OCI-LY1 (cell line): ENCODE measurements at regions not wholly inside any gene's neighbourhood (a gene's known extent, or its start where the extent isn't known, plus 50 kb on each side); places are given as distances from the start of the nearest gene placed in this dataset.

Experiments
- H2AFZ ChIP-seq: fragments of 200-600 bp; sonication (generic), shearing (Covaris generic); 2 replicates; pipeline ENCODE4 v1.6.0; 2014; ENCODE audit warnings: antibody characterized with exemption, mild to moderate bottlenecking, low read length
- H3F3A ChIP-seq: fragments of 200-600 bp; sonication (generic), shearing (Covaris generic); 2 replicates; pipeline ENCODE4 v1.6.0; 2014; ENCODE audit warnings: mild to moderate bottlenecking, antibody characterized with exemption, low read length, moderate library complexity; ENCODE audit not compliant: insufficient read depth
- H3K27ac ChIP-seq: fragments of 200-600 bp; sonication (generic); 2 replicates; pipeline ENCODE4 v1.5.1; 2014; ENCODE audit warnings: low read length, mixed run types, mild to moderate bottlenecking, low read depth; ENCODE audit not compliant: poor library complexity, severe bottlenecking
- H3K27me3 ChIP-seq: fragments of 200-600 bp; sonication (generic); 2 replicates; pipeline ENCODE4 v1.6.0; 2014; ENCODE audit warnings: antibody characterized with exemption, mild to moderate bottlenecking, low read length, moderate library complexity; ENCODE audit not compliant: insufficient read depth
- H3K36me3 ChIP-seq: fragments of 200-600 bp; sonication (generic); 2 replicates; pipeline ENCODE4 v1.6.1; 2014; ENCODE audit warnings: mild to moderate bottlenecking, antibody characterized with exemption, low read length, moderate library complexity, mixed read lengths; ENCODE audit not compliant: insufficient read depth
- H3K4me1 ChIP-seq: fragments of 200-600 bp; sonication (generic); 2 replicates; pipeline ENCODE4 v1.5.1; 2014; ENCODE audit warnings: mild to moderate bottlenecking, low read length, moderate library complexity; ENCODE audit not compliant: insufficient read depth, severe bottlenecking
- H3K4me2 ChIP-seq: fragments of 200-600 bp; sonication (generic), shearing (Covaris generic); 2 replicates; pipeline ENCODE4 v1.6.1; 2014; ENCODE audit warnings: low read length
- H3K4me3 ChIP-seq: fragments of 200-600 bp; sonication (generic); 2 replicates; pipeline ENCODE4 v1.5.1; 2014; ENCODE audit warnings: low read length, low read depth, mild to moderate bottlenecking, mixed read lengths; ENCODE audit not compliant: poor library complexity, severe bottlenecking
- H3K79me2 ChIP-seq: fragments of 200-600 bp; shearing (Covaris generic); 2 replicates; pipeline ENCODE4 v1.6.1; 2016; ENCODE audit warnings: mixed run types, low read length, mixed read lengths; ENCODE audit not compliant: insufficient read depth
- H3K9ac ChIP-seq: fragments of 200-600 bp; sonication (generic), shearing (Covaris generic); 2 replicates; pipeline ENCODE4 v1.6.1; 2014; ENCODE audit warnings: mild to moderate bottlenecking, low read length, mixed read lengths
- H3K9me2 ChIP-seq: fragments of 200-600 bp; sonication (generic), shearing (Covaris generic); 2 replicates; pipeline ENCODE4 v1.6.1; 2014; ENCODE audit warnings: low read depth, mild to moderate bottlenecking, low read length, mixed read lengths
- H3K9me3 ChIP-seq: fragments of 200-600 bp; shearing (Covaris generic); 2 replicates; pipeline ENCODE4 v1.6.1; 2014; ENCODE audit warnings: low read length, mixed read lengths
- H4K20me1 ChIP-seq: fragments of 200-600 bp; sonication (generic), shearing (Covaris generic); 2 replicates; pipeline ENCODE4 v1.6.0; 2016; ENCODE audit warnings: mild to moderate bottlenecking, low read length; ENCODE audit not compliant: insufficient read depth
- CTCF ChIP-seq: fragments of 200-600 bp; sonication (generic), shearing (Covaris generic); IDR thresholded peaks from 2 replicates; pipeline ENCODE4 v1.5.1; 2017; ENCODE audit warnings: mild to moderate bottlenecking, antibody characterized with exemption, low read length, moderate library complexity, mixed read lengths
- EZH2 ChIP-seq: fragments of 200-600 bp; sonication (generic), shearing (Covaris generic); IDR thresholded peaks from 2 replicates; pipeline ENCODE4 v1.8.0; 2017; ENCODE audit warnings: borderline replicate concordance, mixed run types, mild to moderate bottlenecking, antibody characterized with exemption, low read length, moderate library complexity, mixed read lengths

DNA sequence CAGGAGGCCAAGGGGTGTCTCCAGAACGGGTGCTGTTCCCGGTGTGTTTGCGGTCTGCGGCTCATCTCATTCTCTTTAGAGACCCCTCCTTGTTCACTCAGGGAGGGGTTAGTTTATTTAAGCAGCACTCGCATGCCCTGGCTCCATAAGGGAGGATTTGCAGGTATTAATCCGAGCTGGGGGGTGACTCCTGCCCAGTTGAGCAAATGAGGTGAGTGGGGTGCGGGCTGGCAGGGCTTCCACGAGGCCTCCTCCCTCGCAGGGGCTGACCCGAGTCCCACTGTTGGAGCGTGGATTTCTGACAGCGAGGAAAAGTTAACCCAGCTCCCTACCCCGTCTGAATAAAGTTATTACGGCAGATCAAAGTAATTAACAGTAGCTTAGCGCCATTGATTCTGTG is 371.8 kb upstream of the SALL3 start:
- Histone ChIP-seq H4K20me1 (no peaks in the 10 kb centered on the region), H3K27ac (no peak overlapping the region), H3K79me2 (no peaks in the 10 kb centered on the region), H2AFZ (no peak overlapping the region), H3K4me1 (no peaks in the 10 kb centered on the region), H3K36me3 (no peaks in the 10 kb centered on the region), H3F3A (no peaks in the 10 kb centered on the region), H3K9me2 (no peaks in the 10 kb centered on the region), H3K9ac (no peak overlapping the region), H3K4me2 (no peak overlapping the region), H3K9me3 (no peaks in the 10 kb centered on the region), H3K4me3 (no peak overlapping the region), H3K27me3 (peaks cover 3% of the 10 kb centered on the region; the same call in 1 of the 2 replicates)
- TF ChIP-seq EZH2 (no peak), CTCF (no peak)

- no peaks in the 10 kb centered on the region for H3F3A ChIP-seq
Observed at GRCh38 chr18:78610179-78610578, 369.4 kb upstream of the SALL3 start.

GRCh38 chr18:78611201-78611800 is 368.3 kb upstream of the SALL3 start:
- H3K27me3 ChIP-seq = peaks cover 5% of the 10 kb centered on the region; the same call in 1 of the 2 replicates
- H3F3A ChIP-seq = no peaks in the 10 kb centered on the region
- H3K36me3 ChIP-seq = no peaks in the 10 kb centered on the region
- no peaks in the 10 kb centered on the region for H3K9me3 ChIP-seq
- H3K27ac ChIP-seq = no peak overlapping the region
- H3K9ac ChIP-seq = no peak overlapping the region
- TF ChIP-seq EZH2 (no peak), CTCF (no peak)
- H3K79me2 ChIP-seq = no peaks in the 10 kb centered on the region
- no peak overlapping the region for H3K4me2 ChIP-seq
- H2AFZ ChIP-seq = no peak overlapping the region
- H3K4me1 ChIP-seq = no peaks in the 10 kb centered on the region
- no peaks in the 10 kb centered on the region for H4K20me1 ChIP-seq
- H3K9me2 ChIP-seq = no peaks in the 10 kb centered on the region
- no peak overlapping the region for H3K4me3 ChIP-seq

More at GRCh38 chr18:78610179-78610578, 369.4 kb upstream of the SALL3 start:
- Histone ChIP-seq H3K27ac (no peak overlapping the region), H3K36me3 (no peaks in the 10 kb centered on the region), H2AFZ (no peak overlapping the region), H3K9me2 (no peaks in the 10 kb centered on the region), H3K27me3 (peaks cover 5% of the 10 kb centered on the region; the same call in 1 of the 2 replicates), H3K9me3 (no peaks in the 10 kb centered on the region), H3K9ac (no peak overlapping the region), H3K79me2 (no peaks in the 10 kb centered on the region), H3K4me3 (no peak overlapping the region), H3K4me1 (no peaks in the 10 kb centered on the region), H3K4me2 (no peak overlapping the region), H4K20me1 (no peaks in the 10 kb centered on the region)
- TF ChIP-seq EZH2 (no peak), CTCF (no peak)
